ENCODE measurements at regions not wholly inside any gene's neighbourhood (a gene's known extent, or its start where the extent isn't known, plus 50 kb on each side); places are given as distances from the start of the nearest gene placed in this dataset.

DNA sequence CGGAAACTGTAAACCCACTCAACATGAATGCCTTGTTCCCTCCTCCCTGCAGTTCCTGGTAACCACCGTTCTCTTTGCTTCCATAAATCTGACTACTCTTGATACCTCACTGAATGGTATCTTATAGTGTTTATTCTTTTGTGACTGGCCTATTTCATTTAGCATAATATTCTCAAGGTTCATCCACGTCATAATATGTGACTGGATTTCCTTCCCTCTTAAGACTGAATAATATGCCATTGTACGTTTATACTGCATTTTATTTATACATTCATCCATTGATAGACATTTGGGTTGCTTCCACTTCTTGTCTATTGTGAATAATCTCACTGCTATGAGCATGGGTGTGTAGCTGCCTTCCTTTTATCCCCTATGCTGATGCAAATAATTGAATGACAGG is 253.3 kb upstream of the SMARCA2 start:
- ChIA-PET POLR2A (no interaction called here), CTCF (no interaction called here)
- TF ChIP-seq, protein P1, sequence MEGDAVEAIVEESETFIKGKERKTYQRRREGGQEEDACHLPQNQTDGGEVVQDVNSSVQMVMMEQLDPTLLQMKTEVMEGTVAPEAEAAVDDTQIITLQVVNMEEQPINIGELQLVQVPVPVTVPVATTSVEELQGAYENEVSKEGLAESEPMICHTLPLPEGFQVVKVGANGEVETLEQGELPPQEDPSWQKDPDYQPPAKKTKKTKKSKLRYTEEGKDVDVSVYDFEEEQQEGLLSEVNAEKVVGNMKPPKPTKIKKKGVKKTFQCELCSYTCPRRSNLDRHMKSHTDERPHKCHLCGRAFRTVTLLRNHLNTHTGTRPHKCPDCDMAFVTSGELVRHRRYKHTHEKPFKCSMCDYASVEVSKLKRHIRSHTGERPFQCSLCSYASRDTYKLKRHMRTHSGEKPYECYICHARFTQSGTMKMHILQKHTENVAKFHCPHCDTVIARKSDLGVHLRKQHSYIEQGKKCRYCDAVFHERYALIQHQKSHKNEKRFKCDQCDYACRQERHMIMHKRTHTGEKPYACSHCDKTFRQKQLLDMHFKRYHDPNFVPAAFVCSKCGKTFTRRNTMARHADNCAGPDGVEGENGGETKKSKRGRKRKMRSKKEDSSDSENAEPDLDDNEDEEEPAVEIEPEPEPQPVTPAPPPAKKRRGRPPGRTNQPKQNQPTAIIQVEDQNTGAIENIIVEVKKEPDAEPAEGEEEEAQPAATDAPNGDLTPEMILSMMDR (IDR thresholded peaks at IDR 0.05; ENCODE audit: insufficient read depth, low read length, missing control alignments): no peak
- no peak overlapping the region for H3K4me3 ChIP-seq (ENCODE audit: low read depth, low read length)
- no peak for DNase-seq (ENCODE audit: low read depth, low spot score)

DNA sequence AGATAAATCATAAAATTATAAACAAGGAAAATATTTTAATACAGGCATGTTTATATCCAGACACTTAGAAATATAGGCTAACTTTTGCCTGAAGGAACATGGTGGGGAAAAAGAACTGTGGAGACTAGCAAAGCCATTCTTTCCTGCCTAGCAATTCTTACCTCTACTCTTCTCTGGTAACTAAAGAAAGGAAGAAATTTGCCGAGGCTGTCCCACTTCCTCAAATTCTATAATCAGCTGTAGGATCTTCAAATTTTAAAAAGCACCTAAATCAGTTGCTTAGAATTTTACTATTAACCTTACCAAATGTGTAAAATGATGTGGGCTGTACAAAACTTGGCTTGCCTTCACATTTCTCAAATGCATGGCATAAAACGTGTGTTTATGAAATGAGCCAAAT is 249.1 kb upstream of the SMARCA2 start:
- H3K4me3 ChIP-seq (ENCODE audit: low read depth, low read length): no peak overlapping the region
- ChIA-PET CTCF (no interaction called here), POLR2A (no interaction called here)
- no peak for DNase-seq (ENCODE audit: low read depth, low spot score)
- TF ChIP-seq, protein P1 (IDR thresholded peaks at IDR 0.05; ENCODE audit: insufficient read depth, low read length, missing control alignments): no peak

DNA sequence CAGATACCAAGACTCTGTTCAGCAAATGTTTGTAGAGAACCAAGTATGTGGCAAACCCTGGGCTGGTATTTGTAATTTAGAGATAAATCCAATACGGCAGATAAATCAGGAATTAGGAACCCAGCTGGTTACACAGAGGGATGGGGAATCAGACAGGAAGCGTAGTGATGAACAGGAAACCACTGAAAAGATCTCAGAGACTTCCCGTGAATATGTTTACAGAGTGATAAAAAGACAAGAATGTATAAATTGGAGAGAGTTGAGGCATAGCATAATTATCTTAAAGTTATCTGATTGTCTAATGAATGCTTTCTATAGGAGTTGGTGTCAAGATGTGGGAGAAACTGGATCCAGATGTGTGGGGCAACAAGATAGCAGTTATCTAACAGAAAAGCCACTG is 246.6 kb upstream of the SMARCA2 start:
- TF ChIP-seq, protein P1 (IDR thresholded peaks at IDR 0.05; ENCODE audit: insufficient read depth, low read length, missing control alignments): no peak
- H3K4me3 ChIP-seq (ENCODE audit: low read depth, low read length): no peak overlapping the region
- DNase-seq (ENCODE audit: low read depth, low spot score): no peak
- POLR2A ChIA-PET: no interaction called here
- CTCF ChIA-PET: no interaction called here

DNA sequence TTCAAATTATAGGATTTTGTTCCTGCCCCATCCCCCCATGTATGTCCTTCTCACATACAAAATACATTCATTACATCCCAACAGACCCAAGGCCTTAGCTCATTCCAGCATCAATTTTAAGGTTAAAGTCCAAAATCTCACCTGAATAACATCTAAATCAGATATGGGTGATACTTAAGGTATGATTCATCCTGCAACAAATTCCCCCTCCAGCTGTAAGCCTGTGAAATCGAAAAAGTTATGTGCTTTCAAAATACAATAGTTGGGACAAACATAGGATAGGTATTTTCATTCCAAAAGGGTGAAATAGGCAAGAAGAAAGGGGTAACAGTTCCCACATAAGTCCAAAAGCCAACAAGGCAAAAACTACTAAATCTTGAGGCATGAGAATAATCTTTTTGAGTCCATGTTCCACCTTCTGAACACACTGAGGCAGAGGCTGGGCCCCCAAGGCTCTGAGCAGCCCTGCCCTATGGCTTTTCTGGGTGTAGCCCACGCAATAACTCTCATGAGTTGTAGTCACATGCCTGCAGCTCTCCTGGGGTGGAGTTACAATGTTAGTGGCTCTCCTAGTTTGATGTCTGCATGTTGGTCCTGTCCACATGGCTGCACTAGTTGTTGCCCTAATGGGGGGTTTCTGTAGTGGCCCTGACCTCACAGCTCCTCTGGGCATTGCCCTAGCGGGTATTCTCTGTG is 243.9 kb upstream of the SMARCA2 start:
- no peak overlapping the region for H3K4me3 ChIP-seq (ENCODE audit: low read depth, low read length)
- ChIA-PET POLR2A (no interaction called here), CTCF (no interaction called here)
- TF ChIP-seq, protein P1 (IDR thresholded peaks at IDR 0.05; ENCODE audit: insufficient read depth, low read length, missing control alignments): no peak
- no peak for DNase-seq (ENCODE audit: low read depth, low spot score)

DNA sequence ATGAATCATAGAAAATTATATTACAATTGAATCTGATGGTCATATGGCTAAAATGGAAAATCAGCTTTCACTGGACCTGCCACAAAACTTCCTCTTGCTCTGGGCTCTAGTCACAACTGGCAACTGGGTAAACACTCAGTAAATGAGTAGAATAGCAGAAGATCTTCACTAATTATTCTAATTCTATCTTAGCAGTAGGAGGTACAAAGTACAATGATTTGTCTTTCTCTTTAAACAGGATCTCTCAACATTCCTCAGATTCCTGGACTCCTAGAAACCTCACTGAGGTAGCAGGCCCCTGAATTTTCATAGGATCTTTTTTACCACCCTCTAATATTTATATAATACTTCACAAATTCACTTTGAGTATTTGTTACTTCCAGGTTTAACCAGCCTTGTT is 239.9 kb upstream of the SMARCA2 start:
- TF ChIP-seq, protein P1 (IDR thresholded peaks at IDR 0.05; ENCODE audit: insufficient read depth, low read length, missing control alignments): no peak
- CTCF ChIA-PET: no interaction called here
- no peak for DNase-seq (ENCODE audit: low read depth, low spot score)
- no peak overlapping the region for H3K4me3 ChIP-seq (ENCODE audit: low read depth, low read length)
- POLR2A ChIA-PET: no interaction called here

DNA sequence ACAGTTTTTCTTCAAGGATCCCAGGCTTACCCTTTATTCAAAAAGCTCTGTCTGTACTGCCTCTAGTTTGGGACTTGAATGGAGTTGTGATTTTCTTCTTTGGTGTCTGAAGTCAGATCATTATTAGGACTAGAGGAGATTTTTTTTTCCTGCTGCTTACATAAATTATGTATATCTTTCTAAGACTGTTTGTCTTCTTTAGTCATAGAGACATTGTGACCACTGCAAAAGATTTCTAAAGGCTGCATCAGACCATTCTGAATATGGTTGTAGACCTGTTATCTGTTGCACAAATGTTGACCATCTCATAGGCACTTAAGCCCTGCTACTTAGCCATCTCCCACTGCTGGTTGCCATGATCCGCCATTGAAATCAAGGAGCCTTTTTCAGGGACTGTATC is 238.5 kb upstream of the SMARCA2 start:
- DNase-seq (ENCODE audit: low read depth, low spot score): no peak
- no peak overlapping the region for H3K4me3 ChIP-seq (ENCODE audit: low read depth, low read length)
- ChIA-PET CTCF (no interaction called here), POLR2A (no interaction called here)
- TF ChIP-seq, protein P1 (IDR thresholded peaks at IDR 0.05; ENCODE audit: insufficient read depth, low read length, missing control alignments): no peak

Data from AG04449 (cell line).